HG03558 (cell line): ENCODE measurements at regions not wholly inside any gene's neighbourhood (a gene's known extent, or its start where the extent isn't known, plus 50 kb on each side); places are given as distances from the start of the nearest gene placed in this dataset.

Experiments used
- ATAC-seq: cut with Tn5 transposase; IDR thresholded peaks from one replicate; pipeline ENCODE4 v1.9.1; 2021; ENCODE audit warnings: moderate number of reproducible peaks; ENCODE audit not compliant: unreplicated experiment; ENCODE audit errors: extremely low read depth

DNA sequence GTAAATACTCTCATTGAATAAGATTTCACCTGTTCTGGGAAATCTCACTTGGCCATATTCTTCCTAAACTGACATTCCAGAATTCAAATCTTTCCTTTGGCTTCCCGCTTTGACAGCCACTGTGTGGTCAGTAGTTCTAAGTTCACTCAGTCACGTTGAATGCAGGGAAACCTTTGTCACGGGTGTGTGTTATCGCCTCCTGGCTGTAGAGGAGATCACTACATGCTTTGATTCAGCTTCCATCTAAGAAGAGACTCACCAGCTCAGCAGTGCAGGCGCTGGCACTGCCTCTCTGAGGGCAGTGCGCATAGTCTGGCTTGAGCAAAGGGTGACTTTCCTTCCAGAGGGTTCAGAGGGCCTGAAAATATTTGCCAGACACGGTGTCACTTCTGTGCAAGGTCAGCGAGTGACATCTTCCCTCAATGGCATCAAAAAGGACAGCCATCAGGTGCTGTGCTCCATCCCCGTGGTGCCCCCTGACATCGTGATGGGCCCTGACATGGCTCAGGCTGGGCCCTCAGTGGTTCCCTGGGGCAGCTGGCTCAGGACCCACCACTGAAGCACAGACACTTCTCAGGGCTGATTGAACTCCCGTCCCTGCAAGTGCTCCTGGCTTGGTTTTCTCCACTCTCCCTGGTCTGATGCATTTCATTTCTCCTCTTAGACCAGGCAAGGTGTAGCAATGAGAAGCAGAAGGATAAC is 635.4 kb upstream of the ARGLU1 start:
- ATAC-seq: no peak

DNA sequence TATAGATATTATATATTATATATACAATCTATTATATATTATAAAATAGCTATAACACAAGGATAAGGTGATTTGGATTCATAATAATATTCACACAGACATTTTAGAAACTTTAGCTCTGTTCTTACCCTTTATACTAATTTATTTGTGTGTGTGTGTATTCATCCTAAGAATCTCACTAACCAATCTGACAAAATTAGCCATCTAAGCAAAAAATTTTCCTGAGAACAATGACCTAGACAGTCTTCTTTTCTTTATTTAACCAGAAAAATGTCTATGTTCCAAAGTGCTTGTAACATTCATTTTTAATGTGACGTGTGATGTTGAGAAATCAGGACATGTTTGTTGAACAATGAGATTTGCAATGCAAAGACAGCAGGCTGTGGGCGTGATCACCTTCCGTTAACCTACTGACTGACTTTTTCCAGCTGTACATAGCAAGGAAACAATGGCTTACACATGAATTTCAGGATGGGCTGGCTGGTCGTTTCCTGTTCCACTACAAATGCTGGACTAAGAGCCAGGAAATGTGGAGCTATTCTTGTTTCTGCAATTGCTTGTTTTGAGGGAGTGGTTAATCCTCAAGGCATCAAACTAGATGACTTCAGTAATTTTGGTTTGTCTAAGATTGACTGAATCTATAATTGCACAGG is 634.6 kb upstream of the ARGLU1 start:
- no peak for ATAC-seq

DNA sequence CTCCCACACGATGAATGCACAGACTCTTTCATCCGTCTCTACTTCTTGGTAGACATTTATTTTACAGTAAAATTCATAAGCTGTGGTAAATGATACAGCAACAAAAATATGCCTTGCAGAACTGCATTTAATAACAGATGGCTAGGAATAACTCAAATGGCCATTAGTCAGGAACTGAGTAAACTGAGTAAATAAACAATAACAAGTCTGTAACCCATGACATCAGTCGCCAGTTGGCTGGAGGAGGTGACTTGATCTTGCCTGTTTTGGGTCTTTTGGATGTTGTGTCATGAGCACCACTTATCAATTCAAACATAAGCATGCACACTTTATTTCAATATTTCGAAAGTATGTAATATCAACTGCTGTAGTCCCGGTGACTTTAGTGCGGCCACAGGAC is 632.6 kb upstream of the ARGLU1 start:
- no peak for ATAC-seq

DNA sequence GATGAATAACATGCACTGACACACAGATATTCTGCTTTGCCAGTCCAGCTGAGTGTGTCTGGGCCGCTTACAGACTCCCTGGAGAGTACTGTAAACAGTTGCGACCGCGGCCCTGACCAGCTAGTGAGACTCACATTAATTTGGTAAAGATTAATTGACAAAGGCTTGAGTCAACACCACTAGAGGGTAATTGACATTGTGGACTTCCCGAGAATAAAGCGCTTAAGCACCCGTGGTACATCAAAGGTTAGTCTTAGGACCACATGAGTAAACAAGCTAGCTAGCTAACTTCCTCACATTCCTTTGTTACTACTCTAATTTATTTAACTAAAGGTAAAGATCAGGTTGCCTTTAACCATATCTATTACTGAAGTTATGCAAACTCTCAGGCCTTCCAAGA is 624.4 kb upstream of the ARGLU1 start:
- ATAC-seq: no peak

DNA sequence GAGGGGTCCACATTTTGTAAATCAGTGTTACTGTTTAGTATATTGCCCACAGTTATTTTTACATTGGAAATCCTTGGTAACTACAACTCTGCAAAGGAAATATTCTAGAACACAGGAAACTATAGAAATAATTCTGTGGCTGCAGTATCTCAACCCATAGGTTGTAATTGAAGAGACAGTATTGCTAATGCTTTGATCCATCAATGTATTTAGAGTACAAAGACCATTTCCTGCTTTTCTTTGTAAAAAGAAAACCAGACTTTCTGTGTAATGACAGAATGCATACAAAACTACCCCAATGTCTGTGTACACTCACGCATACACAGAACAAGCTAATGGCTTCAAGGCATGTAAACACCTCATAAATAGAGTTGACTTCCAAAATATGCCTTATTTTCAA is 622.1 kb upstream of the ARGLU1 start:
- no peak for ATAC-seq

DNA sequence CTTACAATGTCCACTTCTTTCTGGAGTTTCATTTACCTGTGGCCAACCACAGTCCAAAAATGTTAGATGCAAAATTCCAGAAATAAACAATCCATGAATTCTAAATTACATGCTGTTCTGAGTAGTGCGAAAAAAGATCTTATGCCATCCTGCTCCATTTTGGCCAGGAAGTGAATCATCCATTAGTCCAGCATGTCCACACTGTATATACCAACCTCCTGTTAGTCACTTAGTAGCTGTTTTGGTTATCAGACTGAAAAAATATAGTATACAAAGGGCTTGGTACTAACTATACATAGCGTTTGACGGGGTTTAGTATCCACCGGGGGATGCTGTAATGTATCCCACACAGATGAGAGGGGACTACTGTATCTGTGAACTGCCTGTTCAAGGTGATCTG is 618.0 kb upstream of the ARGLU1 start:
- ATAC-seq: no peak

DNA sequence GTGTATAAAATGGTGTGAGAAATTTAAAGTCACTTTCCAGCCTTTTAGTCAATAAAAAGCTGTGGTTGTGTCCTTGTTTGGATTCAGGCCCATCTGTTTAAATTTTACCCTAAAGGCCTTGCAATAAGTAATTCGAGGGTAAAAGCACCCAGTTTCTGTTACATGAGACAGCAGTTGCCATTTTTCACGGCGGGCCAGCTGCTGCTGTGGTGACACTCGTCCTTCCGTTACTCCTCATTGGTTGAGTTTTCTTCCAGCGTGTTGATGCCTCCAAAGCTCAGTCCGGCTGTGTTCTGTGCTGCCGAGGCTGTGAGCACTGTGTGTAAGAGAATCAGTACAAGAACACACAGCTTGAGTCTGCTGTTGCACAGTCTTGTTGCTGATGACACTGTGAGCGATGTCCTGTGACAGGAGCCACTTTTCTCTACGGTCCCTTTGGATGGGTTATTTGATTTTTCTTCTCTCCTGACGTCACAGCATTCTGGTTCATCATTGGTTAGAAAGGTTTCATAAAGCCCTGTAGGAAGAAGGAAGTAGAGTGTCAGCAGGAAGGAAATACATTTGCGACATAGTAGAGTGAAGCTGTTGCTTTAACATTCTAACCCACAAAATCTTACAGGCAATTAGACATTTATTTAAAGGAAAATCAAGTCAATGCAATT is 602.5 kb upstream of the ARGLU1 start:
- no peak for ATAC-seq

DNA sequence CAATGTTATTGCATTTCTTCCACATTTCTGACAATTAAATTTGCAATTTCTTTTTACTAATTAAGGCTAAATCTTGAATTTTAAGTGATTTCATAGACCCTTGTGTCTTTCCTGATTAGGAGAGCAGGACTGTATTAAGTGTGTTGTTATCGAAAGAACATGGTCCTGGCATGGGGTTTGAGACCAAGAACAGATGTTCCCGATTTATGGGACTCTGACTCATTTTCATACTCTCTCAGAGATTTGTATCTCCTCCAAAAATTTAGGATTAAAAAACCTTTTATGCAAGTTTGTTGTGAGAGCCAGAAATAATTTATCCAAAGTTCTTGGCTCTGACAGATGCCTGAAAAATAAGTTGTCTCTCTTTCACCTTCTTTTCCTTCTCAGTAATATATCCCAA is 589.3 kb upstream of the ARGLU1 start:
- no peak for ATAC-seq

DNA sequence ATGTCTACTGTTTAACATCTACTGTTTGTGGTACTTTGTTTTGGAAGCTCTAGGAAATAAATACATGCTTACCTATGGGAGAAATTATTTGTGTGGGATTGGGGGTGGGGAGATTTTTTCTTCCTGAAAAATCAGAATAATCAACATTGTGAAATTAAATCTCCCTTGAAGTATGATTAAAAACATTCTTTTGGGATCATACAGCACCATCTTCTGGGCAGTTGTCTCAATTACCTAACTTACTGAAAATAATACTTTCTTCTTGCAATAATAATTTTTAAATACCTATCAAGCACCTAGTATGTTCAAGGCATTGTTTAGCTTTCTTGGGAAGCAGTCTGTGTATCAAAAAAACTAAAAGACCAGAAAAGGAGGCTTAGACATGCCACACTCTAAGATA is 576.5 kb upstream of the ARGLU1 start:
- no peak for ATAC-seq

DNA sequence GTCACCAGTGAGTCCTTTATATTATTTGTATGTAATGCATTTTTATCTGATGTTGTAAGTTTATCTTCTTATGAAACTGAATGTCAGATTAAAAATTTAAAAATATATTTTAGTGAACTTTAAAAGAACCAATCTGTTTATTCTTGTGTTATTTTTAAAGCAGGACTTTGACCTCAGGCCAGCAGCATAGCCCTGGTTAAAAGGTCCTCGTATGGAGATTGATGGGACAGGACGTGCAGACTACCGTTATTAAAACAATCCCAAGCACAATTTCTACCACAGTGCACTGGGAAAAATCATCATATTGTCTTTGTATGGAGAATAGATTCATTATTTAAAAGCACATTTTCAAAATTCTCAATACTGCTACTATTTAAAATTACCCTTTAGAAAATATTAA is 573.8 kb upstream of the ARGLU1 start:
- ATAC-seq: no peak

DNA sequence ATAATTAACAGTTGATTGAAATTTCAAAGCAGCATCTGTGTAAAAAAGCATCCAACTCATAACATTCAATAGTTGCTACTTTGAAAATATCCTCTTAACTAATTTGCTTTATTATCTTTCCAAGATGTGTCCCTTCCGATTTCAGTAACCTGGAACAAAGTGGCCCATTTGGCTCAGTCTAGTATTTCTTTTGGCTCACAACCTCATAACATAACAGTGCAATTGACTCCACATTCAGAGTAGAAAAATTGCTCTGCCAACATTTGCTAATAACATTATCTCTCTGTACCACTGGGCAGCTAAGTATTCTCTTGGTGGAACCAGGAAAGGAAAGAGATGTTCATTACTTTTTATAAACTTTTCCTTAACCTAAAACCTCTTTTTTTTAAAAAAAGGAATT is 571.1 kb upstream of the ARGLU1 start:
- ATAC-seq: no peak

DNA sequence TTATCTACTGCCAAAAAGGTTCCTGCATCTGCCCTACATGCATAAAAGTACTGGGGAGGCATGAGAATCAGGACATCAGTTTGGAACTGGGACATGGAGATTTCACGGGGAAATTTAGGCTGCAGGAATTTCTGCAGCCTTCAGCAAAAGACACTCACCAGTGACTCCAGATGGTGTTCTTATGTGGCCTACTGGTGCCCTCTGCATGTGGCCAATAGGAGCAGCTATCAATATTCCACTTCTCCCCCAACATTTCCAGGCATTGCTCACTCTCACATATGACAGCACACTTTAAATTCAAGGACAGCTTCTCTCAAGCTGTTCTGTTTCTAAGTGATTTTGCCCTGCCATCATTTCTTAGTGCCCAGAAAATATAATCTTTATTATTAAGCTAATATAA is 570.5 kb upstream of the ARGLU1 start:
- no peak for ATAC-seq

DNA sequence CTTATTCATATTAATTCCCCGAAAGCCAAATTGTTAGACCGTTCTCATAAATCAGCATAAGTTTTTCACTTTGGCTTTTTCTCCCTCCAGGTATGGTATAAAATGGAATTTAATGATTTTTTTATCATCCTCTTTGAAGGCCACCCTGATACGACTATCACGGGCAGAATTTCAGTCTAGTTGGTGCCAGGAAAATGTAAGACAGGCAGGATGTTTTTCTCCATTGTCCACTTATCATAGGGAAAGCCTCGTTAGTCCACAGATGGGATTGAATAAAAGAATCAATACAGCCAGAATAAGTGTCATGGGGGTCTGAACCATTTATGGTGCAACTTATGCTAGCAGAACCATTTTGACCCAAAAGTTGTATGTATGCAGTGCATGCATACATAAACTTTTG is 566.0 kb upstream of the ARGLU1 start:
- ATAC-seq: no peak

DNA sequence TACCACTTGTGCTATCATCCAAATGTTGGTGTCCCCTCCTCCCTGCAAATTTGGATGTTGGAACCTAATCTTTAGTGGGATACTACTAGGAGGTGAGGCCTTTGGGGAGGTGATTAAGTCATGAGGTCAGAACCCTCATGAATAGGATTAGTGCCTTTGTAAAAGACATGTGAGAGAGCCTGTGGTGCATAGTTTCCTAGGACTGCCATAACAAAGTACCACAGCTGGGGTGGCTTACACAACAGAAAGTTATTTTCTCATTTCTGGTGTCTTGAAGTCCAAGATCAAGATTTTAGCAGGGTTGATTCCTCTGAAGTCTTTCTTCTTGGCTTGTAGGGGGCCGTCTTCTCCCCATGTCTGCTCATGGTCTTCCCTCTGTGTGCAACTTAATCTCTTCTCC is 562.6 kb upstream of the ARGLU1 start:
- ATAC-seq: no peak

DNA sequence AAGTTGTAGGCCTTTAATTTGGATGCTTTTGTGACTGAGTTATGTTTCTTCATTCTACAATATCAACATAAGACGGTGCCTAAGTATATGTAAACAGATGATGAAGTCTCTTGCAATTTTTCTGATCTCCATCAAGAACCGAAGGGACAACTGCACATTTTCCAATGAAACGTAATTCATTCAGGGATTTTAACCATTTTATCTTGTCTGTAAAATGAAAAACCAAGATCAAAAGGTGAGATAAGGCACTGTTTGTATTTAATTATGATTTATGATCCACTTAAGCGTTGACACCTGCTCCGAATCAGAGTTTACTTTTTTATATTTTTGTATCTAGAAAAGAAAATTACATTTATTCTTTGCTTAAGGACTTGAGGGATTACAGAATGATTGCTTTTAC is 556.8 kb upstream of the ARGLU1 start:
- no peak for ATAC-seq

DNA sequence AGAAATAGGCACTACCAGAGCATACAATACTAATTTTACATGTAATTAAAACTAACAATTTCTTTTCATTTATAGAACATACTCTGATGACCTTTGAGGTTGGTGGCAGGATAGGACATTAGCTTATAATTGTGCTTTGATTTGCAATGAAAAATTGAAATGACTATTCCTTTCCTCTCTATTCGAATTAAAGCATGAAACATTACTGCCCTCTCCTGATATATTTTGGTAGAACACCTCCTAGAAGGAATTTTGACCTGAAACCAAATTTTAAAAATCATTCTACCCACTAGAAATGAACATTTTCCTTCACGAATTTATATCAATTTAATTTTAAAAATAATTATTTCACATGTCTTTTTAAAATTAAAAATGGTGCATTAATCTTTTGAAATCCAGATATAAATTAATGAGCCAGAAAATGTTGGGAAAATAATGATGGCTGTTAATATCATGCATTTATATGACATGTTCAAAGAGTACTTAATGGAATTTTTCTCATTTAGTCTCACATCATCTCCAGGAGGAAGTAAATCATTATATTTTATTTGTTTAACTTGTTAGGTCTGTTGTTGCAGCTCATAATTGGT is 556.3 kb upstream of the ARGLU1 start:
- no peak for ATAC-seq

DNA sequence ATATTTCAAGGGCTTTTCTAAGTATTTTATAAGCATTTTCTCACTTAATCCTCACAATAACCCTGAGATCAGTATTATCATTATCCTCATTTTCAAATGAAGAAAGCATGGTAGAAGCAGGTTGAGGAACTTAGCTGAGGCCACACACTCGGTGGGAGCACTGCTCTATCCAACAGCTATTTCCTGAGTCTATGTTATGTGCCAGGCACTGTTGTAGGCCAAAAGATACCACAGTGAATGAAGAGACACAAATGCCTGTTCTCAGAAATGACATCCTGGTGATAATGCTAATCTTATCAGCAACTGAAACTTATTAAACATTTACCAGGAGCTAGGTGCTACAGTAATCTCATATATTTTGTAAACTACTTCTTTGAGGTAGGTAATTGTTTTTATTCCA is 553.9 kb upstream of the ARGLU1 start:
- no peak for ATAC-seq

DNA sequence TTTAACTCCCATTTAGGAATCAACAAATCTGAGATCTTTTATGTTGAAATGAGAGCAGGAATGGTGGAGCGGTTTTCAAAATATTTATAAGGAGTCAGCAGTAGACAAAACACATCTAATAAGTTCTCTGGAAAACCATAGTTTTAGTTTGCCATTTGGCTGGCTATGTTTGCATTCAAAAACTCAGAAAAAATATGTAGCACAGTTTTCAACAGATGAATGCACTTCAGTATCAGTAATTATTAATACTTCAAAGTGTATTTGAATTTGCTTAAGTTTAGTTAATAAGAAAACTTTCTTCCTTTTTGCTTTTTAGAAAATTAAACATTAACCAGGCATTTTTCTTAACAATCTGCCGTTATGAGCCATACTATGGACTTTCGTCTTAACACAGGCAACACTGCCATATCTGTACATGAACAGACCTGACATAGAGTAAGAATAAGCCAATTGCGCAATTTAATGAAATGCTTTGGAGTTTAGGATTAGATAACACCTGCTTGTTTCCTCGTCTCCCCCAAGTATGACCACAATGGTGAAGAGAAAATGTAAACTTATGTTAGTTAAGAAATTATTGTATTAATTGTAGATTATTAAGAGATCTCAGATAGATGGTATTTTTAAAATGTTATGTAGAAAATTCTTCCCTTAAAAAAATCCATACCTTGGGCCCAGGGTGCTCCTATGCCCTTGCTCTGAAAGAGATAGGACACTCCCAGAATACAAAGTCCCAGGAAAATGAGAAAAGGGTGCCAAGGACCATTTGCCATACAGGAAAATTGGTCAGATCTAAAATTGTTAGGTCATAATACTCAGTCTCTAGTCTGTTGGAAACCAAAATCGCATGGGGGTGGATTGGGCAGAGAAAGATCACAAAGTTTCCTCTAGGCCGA is 552.3 kb upstream of the ARGLU1 start:
- ATAC-seq: no peak

DNA sequence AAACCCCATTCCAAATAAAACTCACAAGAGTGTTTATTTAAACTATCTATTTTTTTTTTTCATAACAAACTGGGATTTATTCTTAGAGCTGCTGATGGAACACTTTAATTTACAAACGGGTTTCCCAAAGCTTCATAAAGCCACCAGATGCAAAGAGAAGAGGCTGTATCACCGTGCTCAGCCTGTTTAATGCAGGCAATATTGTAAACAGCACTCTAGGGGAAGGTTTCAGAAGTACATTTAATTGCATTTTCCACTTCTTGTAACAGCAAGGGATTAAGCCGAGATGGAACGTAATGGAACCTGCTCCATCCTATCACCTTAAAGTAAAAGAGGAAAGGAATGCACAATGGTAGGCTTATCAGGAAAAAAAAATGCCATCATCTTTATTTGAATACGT is 550.6 kb upstream of the ARGLU1 start:
- no peak for ATAC-seq

DNA sequence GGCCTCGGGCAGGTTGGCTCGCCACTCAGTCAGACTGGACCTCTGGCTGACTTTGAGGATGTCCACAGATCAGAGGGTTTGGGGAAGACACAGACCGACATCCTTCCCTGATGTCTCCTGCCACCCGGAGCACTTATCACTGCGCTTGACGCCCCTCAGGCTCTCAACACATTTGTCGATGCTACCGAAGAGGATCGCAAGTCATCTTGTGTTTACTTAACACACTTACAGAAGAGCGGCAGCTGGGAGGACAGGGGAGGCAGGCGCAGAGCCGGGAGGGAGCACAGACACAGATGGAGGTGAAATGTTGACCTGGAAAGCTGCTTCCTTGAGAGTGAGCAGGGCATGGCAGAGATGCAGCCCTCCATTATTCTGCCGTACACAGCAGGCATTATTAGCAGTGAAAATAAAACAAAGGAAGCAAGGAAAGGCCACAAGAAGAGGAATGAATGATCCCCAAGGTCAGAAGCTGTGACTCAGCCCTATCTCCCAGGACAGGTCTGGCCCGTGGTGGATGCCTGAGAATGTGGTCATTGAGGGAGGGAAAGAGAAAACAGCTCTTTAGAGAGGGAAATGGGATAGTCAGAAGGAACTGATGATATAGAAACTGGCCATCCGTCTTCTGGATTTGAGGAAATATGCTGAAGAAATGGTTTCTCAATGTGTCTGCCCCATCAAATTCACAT is 549.5 kb upstream of the ARGLU1 start:
- no peak for ATAC-seq
